ENCODE measurements at regions not wholly inside any gene's neighbourhood (a gene's known extent, or its start where the extent isn't known, plus 50 kb on each side); places are given as distances from the start of the nearest gene placed in this dataset.

- CTCF ChIA-PET, result no interaction called here
- no peak for DNase-seq (ENCODE audit: low read depth, low spot score)
- H3K4me3 ChIP-seq (ENCODE audit: low read depth, low read length), result no peak overlapping the region
- POLR2A ChIA-PET, result no interaction called here
- no peak for TF ChIP-seq CTCF (IDR thresholded peaks at IDR 0.05; ENCODE audit: insufficient read depth, low read length, missing control alignments)
Observed at GRCh38 chr10:128680116-128680515, 553.9 kb upstream of the MKI67 start.

- no peak overlapping the region for H3K4me3 ChIP-seq (ENCODE audit: low read depth, low read length)
- POLR2A ChIA-PET, result no interaction called here
- no peak for TF ChIP-seq CTCF (IDR thresholded peaks at IDR 0.05; ENCODE audit: insufficient read depth, low read length, missing control alignments)
- DNase-seq (ENCODE audit: low read depth, low spot score), result no peak
- CTCF ChIA-PET, result no interaction called here
Observed at GRCh38 chr10:128684215-128684614, 558.0 kb upstream of the MKI67 start.

- POLR2A ChIA-PET, result no interaction called here
- DNase-seq (ENCODE audit: low read depth, low spot score), result no peak
- H3K4me3 ChIP-seq (ENCODE audit: low read depth, low read length), result no peak overlapping the region
- CTCF ChIA-PET, result no interaction called here
- no peak for TF ChIP-seq CTCF (IDR thresholded peaks at IDR 0.05; ENCODE audit: insufficient read depth, low read length, missing control alignments)
Observed at GRCh38 chr10:128686630-128687278, 560.5 kb upstream of the MKI67 start.

GRCh38 chr10:128687408-128687807 is 561.2 kb upstream of the MKI67 start:
- TF ChIP-seq CTCF (IDR thresholded peaks at IDR 0.05; ENCODE audit: insufficient read depth, low read length, missing control alignments), result no peak
- POLR2A ChIA-PET, result no interaction called here
- H3K4me3 ChIP-seq (ENCODE audit: low read depth, low read length), result no peak overlapping the region
- CTCF ChIA-PET, result no interaction called here
- no peak for DNase-seq (ENCODE audit: low read depth, low spot score)

GRCh38 chr10:128687927-128688549 is 561.8 kb upstream of the MKI67 start:
- H3K4me3 ChIP-seq (ENCODE audit: low read depth, low read length), result no peak overlapping the region
- no peak for TF ChIP-seq CTCF (IDR thresholded peaks at IDR 0.05; ENCODE audit: insufficient read depth, low read length, missing control alignments)
- no peak for DNase-seq (ENCODE audit: low read depth, low spot score)
- POLR2A ChIA-PET, result no interaction called here
- CTCF ChIA-PET, result no interaction called here

GRCh38 chr10:128689667-128690066 is 563.4 kb upstream of the MKI67 start:
- TF ChIP-seq CTCF (IDR thresholded peaks at IDR 0.05; ENCODE audit: insufficient read depth, low read length, missing control alignments), result no peak
- CTCF ChIA-PET, result no interaction called here
- DNase-seq (ENCODE audit: low read depth, low spot score), result no peak
- POLR2A ChIA-PET, result no interaction called here
- H3K4me3 ChIP-seq (ENCODE audit: low read depth, low read length), result no peak overlapping the region
